IPS DF 6.9 (cell line): ENCODE measurements at regions not wholly inside any gene's neighbourhood (a gene's known extent, or its start where the extent isn't known, plus 50 kb on each side); places are given as distances from the start of the nearest gene placed in this dataset.

Source experiments
- DNase-seq: peaks from one replicate; pipeline ENCODE4 v3.0.0-alpha.2; 2013; ENCODE audit warnings: low read depth, low spot score
- H3K27ac ChIP-seq: one replicate; pipeline ENCODE4 v1.5.1; 2013; ENCODE audit warnings: low read length, control low read depth
- H3K27me3 ChIP-seq: 2 replicates; pipeline ENCODE4 v1.6.1; 2013; ENCODE audit warnings: mild to moderate bottlenecking, low read length; ENCODE audit not compliant: control insufficient read depth, insufficient read depth
- H3K36me3 ChIP-seq: 2 replicates; pipeline ENCODE4 v1.6.1; 2013; ENCODE audit warnings: low read length; ENCODE audit not compliant: control insufficient read depth, insufficient read depth
- H3K4me1 ChIP-seq: 2 replicates; pipeline ENCODE4 v1.6.1; 2013; ENCODE audit warnings: low read length; ENCODE audit not compliant: control insufficient read depth, insufficient read depth
- H3K4me3 ChIP-seq: 2 replicates; pipeline ENCODE4 v1.5.1; 2013; ENCODE audit warnings: mild to moderate bottlenecking, low read length
- H3K9me3 ChIP-seq: 2 replicates; pipeline ENCODE4 v1.6.1; 2013; ENCODE audit warnings: low read length, inconsistent platforms; ENCODE audit not compliant: control insufficient read depth, insufficient read depth
- WGBS: extraction: QIAGEN DNeasy Blood & Tissue Kit; methylation state at CpG from one replicate; pipeline ENCODE4 v1.1.7; 2013; ENCODE audit warnings: mixed read lengths, missing lambda C conversion rate; ENCODE audit not compliant: insufficient read length, insufficient coverage; 5-methylcytosine and 5-hydroxymethylcytosine counted together

DNA sequence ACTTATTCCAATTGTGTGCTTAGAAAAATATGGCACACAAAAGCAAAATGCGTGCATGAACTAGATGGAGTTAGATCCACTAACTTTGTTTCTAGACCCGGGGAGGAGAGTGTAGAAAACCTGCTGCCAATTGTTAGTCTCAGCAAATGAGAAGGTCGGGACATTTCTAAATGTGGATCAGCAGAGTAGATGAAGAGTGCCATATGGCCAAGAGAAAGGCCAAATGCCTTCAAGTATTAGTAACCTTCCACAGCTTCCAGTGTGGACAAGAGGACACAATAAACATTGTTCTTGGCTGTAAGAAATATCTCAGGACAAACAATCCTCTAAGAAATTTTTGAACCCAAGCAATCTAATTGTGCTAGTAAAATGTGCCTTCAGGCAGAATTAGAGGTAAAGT, 690.3 kb downstream of the REEP3 start:
- no peak for DNase-seq
- H3K4me1 ChIP-seq, result no peaks in the 10 kb centered on the region
- H3K27ac ChIP-seq, result no peak overlapping the region
- H3K9me3 ChIP-seq, result no peaks in the 10 kb centered on the region; the same call in 1 of the 2 replicates
- no CpG with 5 or more reads among the region's 3 CpGs for WGBS
- no peaks in the 10 kb centered on the region for H3K27me3 ChIP-seq
- H3K4me3 ChIP-seq, result no peak overlapping the region
- H3K36me3 ChIP-seq, result no peaks in the 10 kb centered on the region

DNA sequence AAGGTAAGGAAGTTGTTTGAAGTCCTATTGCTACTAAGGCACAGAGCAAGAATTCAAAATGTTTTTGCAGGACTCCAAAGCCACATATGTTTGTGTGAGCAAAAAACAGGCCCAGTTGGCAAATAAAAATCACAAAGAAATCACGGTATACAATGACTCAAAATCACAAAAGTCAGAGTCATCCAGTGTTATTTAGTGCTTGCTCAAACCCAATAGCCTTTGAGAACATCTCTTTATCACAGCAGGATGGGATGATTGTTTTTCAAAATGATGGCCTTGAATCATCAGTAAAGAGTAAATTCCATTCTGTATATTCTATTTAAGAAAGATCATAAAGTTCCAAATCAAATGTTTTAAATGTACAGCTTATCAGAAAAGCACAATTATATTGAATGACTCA, 693.9 kb downstream of the REEP3 start:
- no CpG with 5 or more reads among the region's 1 CpG for WGBS
- no peaks in the 10 kb centered on the region for H3K27me3 ChIP-seq
- no peak overlapping the region for H3K27ac ChIP-seq
- H3K36me3 ChIP-seq, result no peaks in the 10 kb centered on the region
- no peaks in the 10 kb centered on the region for H3K9me3 ChIP-seq
- no peak for DNase-seq
- no peaks in the 10 kb centered on the region for H3K4me1 ChIP-seq
- H3K4me3 ChIP-seq, result no peak overlapping the region

DNA sequence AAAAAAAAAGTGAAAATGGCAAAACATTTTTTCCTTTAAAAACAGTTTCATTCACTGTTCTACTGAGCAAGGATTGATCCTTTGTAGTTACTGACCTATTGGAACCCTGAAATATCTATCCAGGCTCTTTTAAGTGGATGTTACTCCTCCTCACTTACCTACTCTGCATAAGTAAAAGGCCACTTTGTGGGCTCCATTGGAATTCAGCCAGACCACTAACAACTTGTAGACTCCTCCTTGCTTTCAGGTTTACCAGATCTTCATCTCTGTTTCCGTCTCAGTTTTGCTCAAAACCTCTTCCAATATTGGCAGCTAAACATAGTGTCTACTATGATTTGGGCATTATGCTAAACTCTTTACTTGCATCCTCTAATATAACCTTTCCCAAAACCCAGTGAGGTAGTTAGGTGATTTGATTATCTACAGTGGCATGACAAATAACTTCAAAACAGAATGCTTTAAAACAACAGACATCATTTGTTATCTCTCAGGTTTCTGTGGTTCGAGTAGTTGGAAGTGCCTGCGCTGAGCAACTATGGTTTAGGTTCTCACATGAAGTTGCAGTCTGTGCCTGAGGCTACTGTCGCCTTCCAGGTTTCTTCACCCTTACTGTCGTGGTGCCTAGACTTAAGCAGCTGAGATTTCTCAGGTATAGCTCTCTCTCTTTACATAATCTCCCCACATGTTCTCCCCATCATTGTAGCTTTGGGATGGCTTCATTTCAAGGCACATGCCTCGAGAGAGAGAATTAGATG, 698.2 kb downstream of the REEP3 start:
- DNase-seq, result no peak
- Histone ChIP-seq H3K36me3 (no peaks in the 10 kb centered on the region), H3K4me1 (no peaks in the 10 kb centered on the region), H3K27me3 (no peaks in the 10 kb centered on the region), H3K27ac (no peak overlapping the region), H3K4me3 (no peak overlapping the region), H3K9me3 (no peaks in the 10 kb centered on the region)
- WGBS, result no CpG with 5 or more reads among the region's 6 CpGs

DNA sequence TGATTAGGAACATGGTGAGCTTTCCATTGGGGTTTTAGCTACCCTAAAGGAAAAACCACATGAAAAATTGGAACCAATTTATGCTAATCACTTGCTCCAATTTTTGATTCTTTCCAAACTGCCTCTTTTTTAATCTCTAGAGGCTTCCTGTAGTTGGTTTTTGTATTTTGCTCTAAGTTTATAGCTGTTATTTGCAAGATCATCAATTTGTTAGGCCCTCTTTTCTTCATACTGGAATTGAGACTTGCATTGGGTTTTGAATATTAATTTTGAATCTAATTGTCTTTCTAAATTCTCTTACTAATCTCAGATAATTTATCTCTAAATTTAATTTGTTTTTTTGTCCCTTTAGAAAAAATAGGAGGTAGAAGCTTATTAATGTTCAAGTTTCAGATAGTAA, 713.3 kb downstream of the REEP3 start:
- DNase-seq, result no peak
- Histone ChIP-seq H3K27ac (no peak overlapping the region), H3K4me3 (no peak overlapping the region), H3K4me1 (no peaks in the 10 kb centered on the region), H3K36me3 (no peaks in the 10 kb centered on the region), H3K9me3 (no peaks in the 10 kb centered on the region), H3K27me3 (no peaks in the 10 kb centered on the region)

DNA sequence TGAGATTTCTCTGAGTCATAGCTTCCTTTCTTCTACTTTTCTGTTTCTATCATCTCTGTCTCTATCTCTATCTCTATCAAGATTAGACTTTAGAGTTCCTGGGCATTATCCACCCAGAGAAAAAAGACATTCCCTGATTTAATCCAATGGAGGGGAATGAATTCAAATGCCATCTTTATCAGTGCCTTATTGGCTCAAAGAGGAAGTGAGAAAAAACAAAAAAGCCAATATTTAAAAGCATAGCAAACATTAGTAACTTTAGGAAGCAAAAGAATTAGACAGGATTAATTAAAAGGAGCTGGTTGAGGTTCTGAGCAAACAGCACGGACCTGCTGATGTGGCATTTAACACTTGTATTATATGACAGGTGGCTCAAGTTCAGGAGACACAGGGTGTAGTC, 736.5 kb downstream of the REEP3 start:
- Histone ChIP-seq H3K4me1 (no peaks in the 10 kb centered on the region), H3K27me3 (no peaks in the 10 kb centered on the region), H3K36me3 (no peaks in the 10 kb centered on the region), H3K27ac (no peak overlapping the region), H3K4me3 (no peak overlapping the region), H3K9me3 (no peaks in the 10 kb centered on the region)
- WGBS, result no CpG with 5 or more reads among the region's 1 CpG
- no peak for DNase-seq

DNA sequence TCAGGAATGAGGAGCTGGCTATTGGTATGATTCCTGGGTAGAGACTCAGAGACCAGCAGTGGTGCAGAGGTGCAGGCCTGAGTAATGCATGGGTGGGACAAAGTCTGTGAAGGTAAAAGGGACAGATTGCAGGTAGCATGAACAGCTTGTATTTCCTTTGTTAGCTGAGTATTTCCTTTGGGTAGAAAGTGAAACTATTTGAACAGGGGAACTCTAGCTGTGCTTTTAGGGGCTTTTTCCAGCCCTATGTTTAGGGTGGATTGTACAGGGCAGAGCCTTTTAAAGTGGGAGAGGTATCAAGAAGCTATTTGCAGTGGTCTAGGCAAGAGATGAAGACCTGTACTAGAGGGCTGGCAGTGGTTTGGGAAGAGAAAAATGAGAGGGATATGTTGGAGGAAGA, 739.9 kb downstream of the REEP3 start:
- no peaks in the 10 kb centered on the region for H3K4me1 ChIP-seq
- no peaks in the 10 kb centered on the region for H3K9me3 ChIP-seq
- H3K27me3 ChIP-seq, result no peaks in the 10 kb centered on the region
- no peak overlapping the region for H3K4me3 ChIP-seq
- no peak overlapping the region for H3K27ac ChIP-seq
- H3K36me3 ChIP-seq, result no peaks in the 10 kb centered on the region
- DNase-seq, result no peak

DNA sequence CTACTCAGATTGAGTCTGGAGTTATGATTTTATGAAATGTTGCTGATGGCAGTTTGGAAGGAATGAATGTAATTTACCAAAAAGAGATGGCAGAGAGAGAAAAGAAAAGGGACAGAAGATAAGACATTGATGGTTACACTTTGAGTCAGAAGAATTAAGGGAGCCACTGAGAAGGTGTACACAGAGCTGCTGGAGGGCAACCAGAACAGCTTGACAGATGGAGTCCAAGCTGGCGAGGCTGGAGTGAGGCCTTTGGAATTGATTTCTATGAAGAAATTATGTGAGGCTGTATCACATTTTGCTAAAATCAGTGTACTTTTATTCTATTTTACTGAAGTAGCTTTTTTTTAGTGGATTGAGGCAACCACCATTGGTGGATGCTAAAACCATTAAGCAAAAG, 740.5 kb downstream of the REEP3 start:
- no peak overlapping the region for H3K4me3 ChIP-seq
- H3K9me3 ChIP-seq, result no peaks in the 10 kb centered on the region
- no peaks in the 10 kb centered on the region for H3K4me1 ChIP-seq
- no peak for DNase-seq
- H3K36me3 ChIP-seq, result no peaks in the 10 kb centered on the region
- H3K27me3 ChIP-seq, result no peaks in the 10 kb centered on the region
- no CpG with 5 or more reads among the region's 1 CpG for WGBS
- H3K27ac ChIP-seq, result no peak overlapping the region

DNA sequence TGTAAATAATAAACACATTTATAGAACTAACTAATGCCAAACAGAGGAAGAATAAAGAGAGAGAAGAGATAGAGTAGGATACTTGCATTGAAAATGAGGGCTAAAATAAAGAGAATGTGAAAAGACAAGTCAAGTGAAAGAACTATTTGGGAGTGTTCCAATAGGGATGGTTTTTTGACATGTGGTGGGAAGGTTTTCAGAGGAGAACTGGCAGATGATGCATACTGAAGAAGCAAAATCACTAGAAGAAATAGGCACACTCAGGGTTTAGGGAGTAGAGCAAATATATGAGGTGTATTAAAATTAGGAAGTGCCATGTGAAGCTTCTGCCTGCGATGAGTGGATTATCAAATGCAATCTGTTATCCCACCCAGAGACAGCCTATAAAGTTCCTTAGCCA, 744.8 kb downstream of the REEP3 start:
- Histone ChIP-seq H3K36me3 (no peaks in the 10 kb centered on the region), H3K9me3 (no peaks in the 10 kb centered on the region), H3K27ac (no peak overlapping the region), H3K4me3 (no peak overlapping the region), H3K4me1 (no peaks in the 10 kb centered on the region), H3K27me3 (no peaks in the 10 kb centered on the region)
- no CpG with 5 or more reads among the region's 1 CpG for WGBS
- DNase-seq, result no peak

DNA sequence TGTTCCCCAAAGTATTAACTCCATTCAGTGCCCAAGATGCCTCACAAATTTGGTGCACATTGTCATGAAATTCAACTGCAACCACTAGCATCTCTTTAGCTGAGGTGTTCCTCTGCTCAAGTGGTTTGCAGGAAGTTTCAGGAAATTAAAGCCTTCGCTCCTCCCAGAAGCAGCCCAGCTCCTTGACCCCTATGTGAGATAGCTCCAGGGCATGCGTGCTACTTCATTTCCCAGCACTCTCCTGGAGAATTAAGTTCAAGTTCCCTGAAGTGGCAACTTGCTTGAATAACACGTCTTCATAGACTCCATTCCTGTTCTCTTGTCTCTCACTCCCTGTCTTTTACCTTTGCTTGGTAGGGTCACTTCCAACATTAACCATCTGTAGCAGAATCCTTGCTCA, 750.3 kb downstream of the REEP3 start:
- H3K4me3 ChIP-seq, result no peak overlapping the region
- no peaks in the 10 kb centered on the region for H3K4me1 ChIP-seq
- no peaks in the 10 kb centered on the region for H3K36me3 ChIP-seq
- H3K9me3 ChIP-seq, result no peaks in the 10 kb centered on the region
- no peak overlapping the region for H3K27ac ChIP-seq
- no peak for DNase-seq
- H3K27me3 ChIP-seq, result no peaks in the 10 kb centered on the region
- WGBS, result no CpG with 5 or more reads among the region's 3 CpGs

DNA sequence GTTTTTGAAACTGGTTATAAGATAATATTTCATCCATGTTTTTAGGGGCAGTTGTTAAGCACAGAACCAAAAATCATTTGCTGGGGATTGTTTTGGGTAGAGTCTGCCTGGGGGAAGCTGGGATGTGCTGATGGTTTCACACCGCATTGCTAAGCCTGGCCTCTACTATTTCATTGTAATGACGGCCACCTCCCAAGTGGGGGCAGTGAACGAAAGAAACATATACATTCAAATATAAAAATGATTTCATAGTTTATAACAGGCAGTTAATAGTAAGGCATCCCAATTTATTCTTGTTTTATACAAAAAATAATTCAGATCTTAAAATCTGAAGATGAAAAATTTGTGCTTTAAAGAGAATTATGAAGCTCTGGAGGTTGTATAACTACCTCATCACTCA, 750.8 kb downstream of the REEP3 start:
- no peaks in the 10 kb centered on the region for H3K36me3 ChIP-seq
- no peaks in the 10 kb centered on the region for H3K27me3 ChIP-seq
- H3K4me3 ChIP-seq, result no peak overlapping the region
- no peak overlapping the region for H3K27ac ChIP-seq
- H3K9me3 ChIP-seq, result no peaks in the 10 kb centered on the region
- WGBS, result no CpG with 5 or more reads among the region's 3 CpGs
- no peaks in the 10 kb centered on the region for H3K4me1 ChIP-seq
- DNase-seq, result no peak

DNA sequence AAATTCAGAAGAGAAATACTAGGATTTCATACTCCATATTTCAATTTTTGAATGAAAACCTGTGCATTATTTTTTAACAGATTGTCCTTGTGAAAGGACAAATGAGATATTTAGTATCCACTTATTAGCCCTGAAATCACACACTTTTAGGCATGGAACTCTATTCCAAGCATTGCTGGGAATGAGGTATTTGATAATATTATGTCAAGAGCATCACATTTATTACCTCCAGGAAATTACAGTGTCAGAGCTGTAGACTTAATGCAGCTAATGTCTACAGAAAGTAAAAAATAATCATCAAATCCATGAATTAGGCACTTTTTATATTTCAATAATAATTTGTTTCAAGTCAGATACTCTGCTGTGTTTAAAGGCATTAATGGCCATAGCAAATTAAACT, 753.8 kb downstream of the REEP3 start:
- no peak for DNase-seq
- Histone ChIP-seq H3K4me3 (no peak overlapping the region), H3K9me3 (no peaks in the 10 kb centered on the region), H3K27ac (no peak overlapping the region), H3K27me3 (no peaks in the 10 kb centered on the region), H3K4me1 (no peaks in the 10 kb centered on the region), H3K36me3 (no peaks in the 10 kb centered on the region)
